Mesendoderm (in vitro differentiated cells): ENCODE measurements at regions not wholly inside any gene's neighbourhood (a gene's known extent, or its start where the extent isn't known, plus 50 kb on each side); places are given as distances from the start of the nearest gene placed in this dataset.

ENCODE experiments used
- DNase-seq: peaks from one replicate; pipeline ENCODE4 v3.0.0; 2013
- H2AK5ac ChIP-seq: 2 replicates; pipeline ENCODE4 v1.6.1; 2013; ENCODE audit warnings: low read length, inconsistent platforms
- H2BK120ac ChIP-seq: 2 replicates; pipeline ENCODE4 v1.6.1; 2013; ENCODE audit warnings: low read depth, mild to moderate bottlenecking, low read length, moderate library complexity, mixed read lengths
- H2BK15ac ChIP-seq: replicated peaks from 2 replicates; pipeline ENCODE4 v1.6.1; 2013; ENCODE audit warnings: low read depth, mild to moderate bottlenecking, moderate library complexity
- H2BK5ac ChIP-seq: 2 replicates; pipeline ENCODE4 v1.6.1; 2013; ENCODE audit warnings: low read length, inconsistent platforms
- H3K18ac ChIP-seq: 2 replicates; pipeline ENCODE4 v1.6.1; 2013; ENCODE audit warnings: mild to moderate bottlenecking, low read length, mixed read lengths
- H3K23ac ChIP-seq: one replicate; pipeline ENCODE4 v1.6.1; 2013; ENCODE audit warnings: low read length
- H3K27ac ChIP-seq: 2 replicates; pipeline ENCODE4 v1.5.1; 2013; ENCODE audit warnings: low read depth, mild to moderate bottlenecking, inconsistent platforms, low read length, moderate library complexity
- H3K27me3 ChIP-seq: 2 replicates; pipeline ENCODE4 v1.6.1; 2013; ENCODE audit warnings: low read length, control low read depth, mild to moderate bottlenecking, inconsistent platforms; ENCODE audit not compliant: insufficient read depth, poor library complexity
- H3K36me3 ChIP-seq: 2 replicates; pipeline ENCODE4 v1.6.1; 2013; ENCODE audit warnings: low read length, inconsistent platforms; ENCODE audit not compliant: control insufficient read depth, insufficient read depth
- H3K4ac ChIP-seq: one replicate; pipeline ENCODE4 v1.6.1; 2013; ENCODE audit warnings: low read depth, mild to moderate bottlenecking, low read length, moderate library complexity
- H3K4me1 ChIP-seq: 2 replicates; pipeline ENCODE4 v1.6.1; 2013; ENCODE audit warnings: low read depth, low read length, inconsistent platforms; ENCODE audit not compliant: control insufficient read depth
- H3K4me2 ChIP-seq: 2 replicates; pipeline ENCODE4 v1.6.1; 2013; ENCODE audit warnings: low read length
- H3K4me3 ChIP-seq: 2 replicates; pipeline ENCODE4 v1.5.1; 2013; ENCODE audit warnings: mild to moderate bottlenecking, low read length
- H3K56ac ChIP-seq: one replicate; pipeline ENCODE4 v1.6.1; 2013; ENCODE audit warnings: low read length
- H3K79me1 ChIP-seq: 2 replicates; pipeline ENCODE4 v1.6.1; 2013; ENCODE audit warnings: low read length, inconsistent platforms
- H3K79me2 ChIP-seq: 2 replicates; pipeline ENCODE4 v1.6.1; 2013; ENCODE audit warnings: mild to moderate bottlenecking, low read length; ENCODE audit not compliant: control insufficient read depth, insufficient read depth
- H3K9ac ChIP-seq: 2 replicates; pipeline ENCODE4 v1.6.1; 2013; ENCODE audit warnings: low read length, inconsistent platforms
- H4K5ac ChIP-seq: one replicate; pipeline ENCODE4 v1.6.1; 2013; ENCODE audit warnings: low read length
- H4K8ac ChIP-seq: one replicate; pipeline ENCODE4 v1.6.1; 2013; ENCODE audit warnings: low read depth, mild to moderate bottlenecking, control low read depth, low read length, moderate library complexity
- WGBS: extraction: QIAGEN DNeasy Blood & Tissue Kit; methylation state at CpG from one replicate; pipeline ENCODE4 v1.1.7; 2013; ENCODE audit warnings: low lambda C conversion rate, missing lambda C conversion rate; ENCODE audit not compliant: insufficient coverage; ENCODE audit errors: extremely low coverage; 5-methylcytosine and 5-hydroxymethylcytosine counted together

- H3K4me1 ChIP-seq, result no peaks in the 10 kb centered on the region
- H3K4me2 ChIP-seq, result no peak overlapping the region
- H3K79me1 ChIP-seq, result no peaks in the 10 kb centered on the region
- no peak overlapping the region for H3K27ac ChIP-seq
- H3K4ac ChIP-seq, result no peak overlapping the region
- no peak overlapping the region for H3K56ac ChIP-seq
- no peak overlapping the region for H2BK15ac ChIP-seq
- no peak overlapping the region for H3K18ac ChIP-seq
- H4K8ac ChIP-seq, result no peak overlapping the region
- H2BK5ac ChIP-seq, result no peak overlapping the region
- no peak for DNase-seq
- no peak overlapping the region for H2AK5ac ChIP-seq
- no peak overlapping the region for H4K5ac ChIP-seq
- no peaks in the 10 kb centered on the region for H3K79me2 ChIP-seq
- H2BK120ac ChIP-seq, result no peak overlapping the region
- no peaks in the 10 kb centered on the region for H3K36me3 ChIP-seq
- no peaks in the 10 kb centered on the region for H3K27me3 ChIP-seq
- no peak overlapping the region for H3K4me3 ChIP-seq
- no peak overlapping the region for H3K9ac ChIP-seq
- no peak overlapping the region for H3K23ac ChIP-seq
Observed at GRCh38 chr1:106554294-106554693, 502.2 kb upstream of the PRMT6 start.

GRCh38 chr1:106555571-106555970, 500.9 kb upstream of the PRMT6 start:
- no peak for DNase-seq
- Histone ChIP-seq H3K4ac (no peak overlapping the region), H3K4me3 (no peak overlapping the region), H3K36me3 (no peaks in the 10 kb centered on the region), H2BK5ac (no peak overlapping the region), H2BK120ac (no peak overlapping the region), H3K56ac (no peak overlapping the region), H3K23ac (no peak overlapping the region), H3K79me1 (no peaks in the 10 kb centered on the region), H4K8ac (no peak overlapping the region), H3K4me1 (no peaks in the 10 kb centered on the region), H2BK15ac (no peak overlapping the region), H3K27ac (no peak overlapping the region), H3K4me2 (no peak overlapping the region), H3K27me3 (no peaks in the 10 kb centered on the region), H3K79me2 (no peaks in the 10 kb centered on the region), H3K18ac (no peak overlapping the region), H4K5ac (no peak overlapping the region), H2AK5ac (no peak overlapping the region), H3K9ac (no peak overlapping the region)
- WGBS, result no CpG with 5 or more reads among the region's 1 CpG

GRCh38 chr1:106564192-106564591, 492.3 kb upstream of the PRMT6 start:
- H2BK5ac ChIP-seq, result no peak overlapping the region
- no peak overlapping the region for H3K18ac ChIP-seq
- no peak overlapping the region for H3K9ac ChIP-seq
- H3K79me1 ChIP-seq, result no peaks in the 10 kb centered on the region
- H2AK5ac ChIP-seq, result no peak overlapping the region
- H3K36me3 ChIP-seq, result no peaks in the 10 kb centered on the region
- H3K27ac ChIP-seq, result no peak overlapping the region
- no peak overlapping the region for H2BK120ac ChIP-seq
- H3K4me3 ChIP-seq, result no peak overlapping the region
- H3K56ac ChIP-seq, result no peak overlapping the region
- H3K4me1 ChIP-seq, result no peaks in the 10 kb centered on the region
- H3K23ac ChIP-seq, result no peak overlapping the region
- H3K4ac ChIP-seq, result no peak overlapping the region
- no peak overlapping the region for H2BK15ac ChIP-seq
- H3K4me2 ChIP-seq, result no peak overlapping the region
- H4K5ac ChIP-seq, result no peak overlapping the region
- H3K79me2 ChIP-seq, result no peaks in the 10 kb centered on the region
- DNase-seq, result no peak
- H3K27me3 ChIP-seq, result no peaks in the 10 kb centered on the region
- H4K8ac ChIP-seq, result no peak overlapping the region
- no CpG with 5 or more reads among the region's 2 CpGs for WGBS

GRCh38 chr1:106568201-106568974, 488.1 kb upstream of the PRMT6 start:
- Histone ChIP-seq H3K4me2 (no peak overlapping the region), H2BK5ac (no peak overlapping the region), H3K18ac (no peak overlapping the region), H3K27me3 (no peaks in the 10 kb centered on the region), H3K23ac (no peak overlapping the region), H3K36me3 (no peaks in the 10 kb centered on the region), H4K5ac (no peak overlapping the region), H3K4ac (no peak overlapping the region), H3K4me1 (no peaks in the 10 kb centered on the region), H2AK5ac (no peak overlapping the region), H3K79me1 (no peaks in the 10 kb centered on the region), H3K79me2 (no peaks in the 10 kb centered on the region), H2BK120ac (no peak overlapping the region), H3K56ac (no peak overlapping the region), H3K9ac (no peak overlapping the region), H4K8ac (no peak overlapping the region), H3K4me3 (no peak overlapping the region), H2BK15ac (no peak overlapping the region), H3K27ac (no peak overlapping the region)
- no peak for DNase-seq
- no CpG with 5 or more reads among the region's 6 CpGs for WGBS

- DNase-seq, result peak; percentile 31
- no CpG with 5 or more reads among the region's 4 CpGs for WGBS
- no peaks in the 10 kb centered on the region for H3K79me2 ChIP-seq
Observed at GRCh38 chr1:106571109-106571508, 485.4 kb upstream of the PRMT6 start.

GRCh38 chr1:106584107-106584506, 472.4 kb upstream of the PRMT6 start:
- Histone ChIP-seq H3K18ac (no peak overlapping the region), H3K9ac (no peak overlapping the region), H3K56ac (no peak overlapping the region), H3K79me2 (no peaks in the 10 kb centered on the region), H2AK5ac (no peak overlapping the region), H3K4me2 (no peak overlapping the region), H2BK120ac (no peak overlapping the region), H3K36me3 (no peaks in the 10 kb centered on the region), H3K4ac (no peak overlapping the region), H2BK5ac (no peak overlapping the region), H3K4me3 (no peak overlapping the region), H3K79me1 (no peaks in the 10 kb centered on the region), H4K5ac (no peak overlapping the region), H2BK15ac (no peak overlapping the region), H3K4me1 (no peaks in the 10 kb centered on the region), H3K23ac (no peak overlapping the region), H4K8ac (no peak overlapping the region), H3K27ac (no peak overlapping the region), H3K27me3 (no peaks in the 10 kb centered on the region)
- no peak for DNase-seq
- no CpG with 5 or more reads among the region's 1 CpG for WGBS

More at GRCh38 chr1:106571109-106571508, 485.4 kb upstream of the PRMT6 start:
- no peak overlapping the region for H3K9ac ChIP-seq
- H3K4me3 ChIP-seq, result no peak overlapping the region
- H3K36me3 ChIP-seq, result no peaks in the 10 kb centered on the region
- H3K56ac ChIP-seq, result no peak overlapping the region
- no peak overlapping the region for H3K23ac ChIP-seq
- H3K27me3 ChIP-seq, result no peaks in the 10 kb centered on the region
- no peak overlapping the region for H2BK15ac ChIP-seq
- no peak overlapping the region for H3K4ac ChIP-seq
- no peak overlapping the region for H2BK5ac ChIP-seq
- no peak overlapping the region for H4K8ac ChIP-seq
- no peak overlapping the region for H2BK120ac ChIP-seq
- no peak overlapping the region for H3K18ac ChIP-seq
- H3K4me1 ChIP-seq, result no peaks in the 10 kb centered on the region
- H3K4me2 ChIP-seq, result no peak overlapping the region
- no peak overlapping the region for H2AK5ac ChIP-seq
- H3K79me1 ChIP-seq, result no peaks in the 10 kb centered on the region
- H3K27ac ChIP-seq, result no peak overlapping the region
- H4K5ac ChIP-seq, result no peak overlapping the region
